ENCODE measurements at regions not wholly inside any gene's neighbourhood (a gene's known extent, or its start where the extent isn't known, plus 50 kb on each side); places are given as distances from the start of the nearest gene placed in this dataset.

DNA sequence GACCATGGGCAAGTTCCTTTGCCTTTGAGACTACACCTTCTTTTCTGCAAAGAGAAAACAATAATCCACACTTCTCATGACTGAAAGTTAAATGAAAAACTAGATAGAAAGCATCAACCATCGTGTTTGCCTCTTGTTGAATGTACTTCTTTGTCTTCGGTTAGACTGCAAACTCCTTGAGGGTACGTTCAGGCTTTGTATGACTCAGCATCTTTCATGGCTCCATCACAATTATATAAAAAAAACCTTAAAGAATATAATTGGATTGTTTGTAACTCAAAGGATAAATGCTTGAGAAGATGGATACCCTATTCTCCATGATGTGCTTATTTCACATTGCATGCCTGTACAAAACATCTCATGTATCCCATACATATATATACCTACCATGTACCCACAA is 439.2 kb downstream of the MAFB start:
- H4K5ac ChIP-seq (ENCODE audit: insufficient read length, low read depth, low read length), result no peak overlapping the region
- no peak overlapping the region for H3K23ac ChIP-seq (ENCODE audit: insufficient read length)
- FAIRE-seq, result no peak
- H2BK12ac ChIP-seq (ENCODE audit: low read depth, low read length), result no peak overlapping the region
- H2BK5ac ChIP-seq (ENCODE audit: low read depth, low read length), result no peak overlapping the region
- WGBS, 2 experiments (ENCODE audit: extremely low coverage in 1 of 2, insufficient coverage in 1 of 2, insufficient read length in 1 of 2, insufficient replicate concordance in 2 of 2, low coverage in 1 of 2, low lambda C conversion rate in 2 of 2, missing lambda C conversion rate in 1 of 2), result 98% methylated on average over 3 of the region's 3 CpGs; no CpG with 5 or more reads in 1 of the 2 experiments
- H3K4me1 ChIP-seq (replicated peaks in 1 of 4; ENCODE audit: control insufficient read depth in 3 of 4, insufficient read depth in 4 of 4, low read length in 3 of 4), result no peaks in the 10 kb centered on the region; a peak in 1 of 7 replicates
- H2BK15ac ChIP-seq (ENCODE audit: low read length), result no peak overlapping the region
- no peaks in the 10 kb centered on the region; a peak in 1 of 4 replicates for H3K9me3 ChIP-seq (ENCODE audit: insufficient read depth in 2 of 2, low read depth in 1 of 2, low read length in 1 of 2)
- no peaks in the 10 kb centered on the region for H3K79me2 ChIP-seq (ENCODE audit: control insufficient read depth in 1 of 2, insufficient read depth in 2 of 2, low read length in 2 of 2)
- H2AFZ ChIP-seq (ENCODE audit: low read length), result no peak overlapping the region
- no peak overlapping the region for H3K27ac ChIP-seq (ENCODE audit: low read depth, low read length)
- H3K36me3 ChIP-seq (ENCODE audit: control insufficient read depth in 2 of 4, insufficient read depth in 4 of 4, low read length in 3 of 4), result no peaks in the 10 kb centered on the region
- H2BK20ac ChIP-seq (ENCODE audit: low read length), result no peak overlapping the region
- H3K14ac ChIP-seq (ENCODE audit: insufficient read length), result no peak overlapping the region
- no peak overlapping the region for H4K8ac ChIP-seq (ENCODE audit: extremely low read depth, insufficient read depth, low read length)
- no peak overlapping the region for H3K9ac ChIP-seq (replicated peaks in 1 of 4; ENCODE audit: extremely low read depth in 1 of 4, low read depth in 3 of 4, low read length in 3 of 4)
- no peaks in the 10 kb centered on the region for H3K23me2 ChIP-seq (ENCODE audit: low read depth, low read length)
- TF ChIP-seq POU5F1 (IDR thresholded peaks at IDR 0.05; ENCODE audit: low read depth, low read length), result no peak
- TF ChIP-seq MAFK (IDR thresholded peaks at IDR 0.05; ENCODE audit: low read depth, low read length), result no peak
- TF ChIP-seq EGR1 (IDR thresholded peaks at IDR 0.05; ENCODE audit: borderline replicate concordance, low read depth, low read length), result no peak
- no peak for TF ChIP-seq CHD2 (IDR thresholded peaks at IDR 0.05; ENCODE audit: low read length)
- TF ChIP-seq CBX8 (IDR thresholded peaks at IDR 0.05; ENCODE audit: borderline replicate concordance, low read depth, low read length), result no peak
- no peak for TF ChIP-seq TAF1 (IDR thresholded peaks at IDR 0.05; ENCODE audit: low read depth, low read length)
- TF ChIP-seq RFX5 (IDR thresholded peaks at IDR 0.05; ENCODE audit: borderline replicate concordance, low read depth, low read length), result no peak
- no peak for TF ChIP-seq ZNF274 (IDR thresholded peaks at IDR 0.05; ENCODE audit: borderline replicate concordance, extremely low read depth, low read length)
- TF ChIP-seq BRCA1 (IDR thresholded peaks at IDR 0.05; ENCODE audit: low read depth, low read length), result no peak
- no peak for TF ChIP-seq FOSL1 (IDR thresholded peaks at IDR 0.05; ENCODE audit: insufficient read depth, low read depth, low read length)
- no peak for TF ChIP-seq NANOG (IDR thresholded peaks at IDR 0.05; ENCODE audit: insufficient read depth, low read depth, low read length, poor library complexity, severe bottlenecking)
- no peak for TF ChIP-seq SP2 (IDR thresholded peaks at IDR 0.05; ENCODE audit: low read length)
- TF ChIP-seq BCL11A (IDR thresholded peaks at IDR 0.05; ENCODE audit: low read depth in 2 of 2, low read length in 2 of 2), result no peak
- H3K4me2 ChIP-seq (ENCODE audit: insufficient read depth in 1 of 2, low read depth in 2 of 2, low read length in 2 of 2), result no peak overlapping the region
- H3K56ac ChIP-seq (replicated peaks; ENCODE audit: insufficient read length, low read depth, low read length), result no peak overlapping the region
- no peaks in the 10 kb centered on the region for H3K27me3 ChIP-seq (replicated peaks in 1 of 4; ENCODE audit: control insufficient read depth in 3 of 4, extremely low read depth in 1 of 4, insufficient read depth in 3 of 4, low read length in 3 of 4)
- H3K4ac ChIP-seq (replicated peaks; ENCODE audit: insufficient read length, low read depth, low read length), result no peak overlapping the region
- ChIA-PET POLR2A (ENCODE audit: partially characterized antibody) (no interaction called here), CTCF (ENCODE audit: partially characterized antibody) (interaction anchor here (1.4 to 2.8 kb wide), 5 partner anchors 17 to 88 kb away, joined by 3 to 10 read pairs (median 5); no protein-coding TSS in a partner anchor)
- H2BK120ac ChIP-seq (replicated peaks; ENCODE audit: low read depth, low read length), result no peak overlapping the region
- H4K20me1 ChIP-seq (replicated peaks in 1 of 2; ENCODE audit: control insufficient read depth in 1 of 2, insufficient read depth in 2 of 2, low read length in 2 of 2), result no peaks in the 10 kb centered on the region
- H3K79me1 ChIP-seq (ENCODE audit: low read depth, low read length), result no peaks in the 10 kb centered on the region
- no peak overlapping the region for H4K91ac ChIP-seq (replicated peaks; ENCODE audit: insufficient read length, low read length)
- no peak overlapping the region for H2AK5ac ChIP-seq (ENCODE audit: low read depth, low read length)
- DNase-seq (ENCODE audit: low read depth in 1 of 2, low spot score in 2 of 2), result no peak
- no peak overlapping the region for H3K4me3 ChIP-seq (ENCODE audit: extremely low read depth in 1 of 4, insufficient read depth in 2 of 4, low read depth in 3 of 4, low read length in 4 of 4)
- no peak overlapping the region for H3K18ac ChIP-seq (ENCODE audit: extremely low read depth, low read length)
